Fibroblast of skin of back (primary cell): ENCODE measurements at regions not wholly inside any gene's neighbourhood (a gene's known extent, or its start where the extent isn't known, plus 50 kb on each side); places are given as distances from the start of the nearest gene placed in this dataset.

Experiments
- DNase-seq: peaks from one replicate; pipeline ENCODE4 v3.0.0-alpha.2; 2013

GRCh38 chr12:77401064-77401769 is 335.8 kb upstream of the E2F7 start:
- no peak for DNase-seq

GRCh38 chr12:77392467-77393088 is 327.2 kb upstream of the E2F7 start:
- no peak for DNase-seq

DNA sequence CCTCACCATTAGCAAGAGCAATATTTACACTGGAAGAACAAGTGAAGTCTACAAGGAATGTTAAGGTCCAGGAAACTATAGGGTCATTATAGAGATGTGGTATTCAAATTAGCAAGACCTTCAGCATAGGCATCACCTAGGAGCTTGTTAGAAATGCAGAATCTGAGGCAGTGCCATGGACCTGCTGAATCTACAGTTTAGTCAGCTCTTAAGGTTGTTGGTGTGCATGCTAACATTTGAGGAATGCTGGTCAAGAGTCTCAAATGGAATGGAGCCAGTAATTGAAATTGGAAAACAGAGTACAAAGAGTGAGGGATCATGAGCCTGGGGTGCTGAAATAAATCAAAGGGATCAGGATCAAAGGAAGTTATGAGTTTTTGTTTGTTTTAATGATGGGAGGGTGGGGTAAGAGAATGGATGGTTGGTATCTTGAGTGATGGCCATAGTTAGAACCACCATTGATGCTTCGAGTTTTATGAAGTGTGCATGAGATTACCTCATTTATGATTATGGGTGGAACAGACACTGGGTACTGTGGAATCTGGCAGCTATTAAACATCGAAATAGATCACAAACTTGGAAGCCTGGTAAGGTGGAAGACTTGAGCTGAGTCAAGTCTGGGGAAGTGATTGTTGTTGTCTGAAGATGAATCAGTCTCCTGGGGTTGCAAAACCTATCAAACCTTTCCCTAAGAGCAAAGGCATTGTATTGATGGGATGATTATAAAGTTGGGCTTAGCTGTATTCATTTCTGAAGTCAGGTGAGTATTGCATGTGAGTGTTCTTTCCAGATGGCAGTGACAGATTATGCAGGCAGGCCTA is 323.3 kb upstream of the E2F7 start:
- no peak for DNase-seq

DNA sequence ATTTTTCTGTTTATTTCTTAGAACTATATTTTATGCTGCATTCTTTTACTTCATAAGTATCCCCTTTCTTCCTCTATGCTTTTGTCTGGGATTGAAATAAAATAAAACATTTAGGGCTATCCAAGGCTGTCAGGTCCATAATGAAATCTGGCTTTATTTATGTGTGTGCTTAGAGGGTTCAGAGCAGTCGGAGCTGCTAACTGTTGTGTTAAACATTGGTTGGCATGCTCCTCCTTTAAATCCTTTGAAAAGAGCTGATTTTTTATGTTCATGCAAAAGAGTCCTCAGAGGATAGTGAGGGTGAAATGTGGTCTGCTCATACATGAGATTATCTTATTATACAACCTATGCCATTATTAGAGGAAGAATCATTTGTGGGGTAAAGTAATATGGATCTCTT is 322.3 kb upstream of the E2F7 start:
- no peak for DNase-seq

DNA sequence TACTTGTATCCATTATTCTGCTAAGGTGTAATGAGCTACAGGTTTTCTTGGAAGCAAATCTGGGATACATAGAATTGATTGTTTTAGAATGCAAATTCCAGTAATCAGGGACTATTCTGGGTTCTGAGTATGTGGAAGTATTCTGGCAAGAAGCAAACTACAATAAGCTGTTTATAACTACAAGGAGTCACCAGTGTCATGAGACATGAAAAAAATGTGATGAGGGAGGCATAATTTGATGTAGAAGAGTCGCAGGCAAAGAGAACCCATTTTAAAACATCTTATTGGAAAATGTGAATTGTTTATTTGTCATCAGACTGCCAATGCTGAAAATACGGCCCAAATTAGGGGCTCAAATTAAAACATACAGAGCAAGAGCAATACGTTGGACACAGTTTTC is 321.8 kb upstream of the E2F7 start:
- no peak for DNase-seq

GRCh38 chr12:77384941-77385340 is 319.6 kb upstream of the E2F7 start:
- DNase-seq: peak; percentile 17

DNA sequence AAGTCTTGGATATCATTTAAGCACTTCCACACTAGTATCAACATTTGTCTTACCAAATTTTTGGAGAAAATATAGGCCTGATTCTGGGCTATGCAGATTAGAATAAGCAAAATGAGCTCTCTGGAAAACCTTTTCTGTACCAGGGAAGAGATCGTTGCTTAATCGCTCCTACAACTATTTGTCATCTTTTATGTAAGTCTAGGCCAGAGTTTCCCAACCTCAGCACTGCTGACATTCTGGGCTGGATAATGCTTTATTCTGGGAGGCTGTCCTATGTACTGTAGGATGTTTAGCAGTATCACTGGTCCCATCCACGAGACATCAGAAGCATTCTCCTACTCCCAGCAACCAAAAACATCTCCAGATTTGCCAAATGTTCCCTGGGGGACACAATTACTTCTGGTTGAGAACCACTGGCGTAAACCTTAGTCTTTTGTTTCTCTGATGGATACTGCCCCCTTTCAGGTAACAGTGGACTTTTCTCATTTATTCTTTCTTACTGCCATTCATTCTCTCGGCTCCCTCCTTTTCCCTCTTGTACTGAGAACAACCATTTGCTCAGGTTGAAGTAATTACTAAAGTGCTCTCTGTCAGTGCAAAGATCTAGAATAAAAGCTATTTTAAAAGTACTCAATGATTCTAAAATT is 316.9 kb upstream of the E2F7 start:
- no peak for DNase-seq

GRCh38 chr12:77377622-77378021 is 312.3 kb upstream of the E2F7 start:
- no peak for DNase-seq

DNA sequence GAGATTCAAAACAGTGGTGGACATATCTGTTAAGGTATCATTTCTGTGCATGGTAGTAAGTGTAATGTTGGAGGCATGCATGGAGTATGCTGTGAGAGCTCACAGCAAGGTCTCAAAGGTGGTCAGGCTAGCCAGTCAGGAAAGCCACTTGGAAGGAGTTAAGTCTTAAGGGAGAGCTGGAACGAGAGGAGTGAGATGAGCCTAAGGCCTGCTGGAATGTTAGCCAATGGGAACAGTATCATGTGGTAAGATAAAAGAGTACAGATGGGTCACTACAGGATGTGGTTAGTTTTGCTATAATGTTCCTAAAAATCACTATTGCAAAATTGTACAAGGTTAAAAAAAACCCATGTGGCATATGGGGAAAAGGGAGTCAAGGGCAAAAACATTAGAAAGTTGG is 311.7 kb upstream of the E2F7 start:
- DNase-seq: peak; percentile 53

DNA sequence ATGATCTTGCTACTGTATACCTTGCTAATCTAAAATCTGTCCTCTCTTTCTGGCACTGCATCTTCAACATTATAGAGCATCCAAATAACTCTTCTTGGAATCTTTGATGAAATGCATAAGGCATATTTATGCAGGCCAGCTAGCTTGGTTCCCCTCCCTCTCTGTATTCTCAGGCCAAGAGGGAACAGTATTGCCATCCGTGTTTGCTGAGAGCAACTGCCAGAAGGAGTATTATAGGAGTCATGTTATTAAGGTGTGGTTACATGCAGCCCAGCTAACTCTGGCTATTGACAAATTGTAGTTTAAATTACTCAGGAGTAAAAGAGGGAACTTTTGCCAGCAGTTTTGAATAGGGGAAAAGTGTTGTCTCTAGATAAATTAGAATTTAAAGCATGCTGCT is 309.3 kb upstream of the E2F7 start:
- DNase-seq: no peak

GRCh38 chr12:77372494-77372893 is 307.1 kb upstream of the E2F7 start:
- no peak for DNase-seq

DNA sequence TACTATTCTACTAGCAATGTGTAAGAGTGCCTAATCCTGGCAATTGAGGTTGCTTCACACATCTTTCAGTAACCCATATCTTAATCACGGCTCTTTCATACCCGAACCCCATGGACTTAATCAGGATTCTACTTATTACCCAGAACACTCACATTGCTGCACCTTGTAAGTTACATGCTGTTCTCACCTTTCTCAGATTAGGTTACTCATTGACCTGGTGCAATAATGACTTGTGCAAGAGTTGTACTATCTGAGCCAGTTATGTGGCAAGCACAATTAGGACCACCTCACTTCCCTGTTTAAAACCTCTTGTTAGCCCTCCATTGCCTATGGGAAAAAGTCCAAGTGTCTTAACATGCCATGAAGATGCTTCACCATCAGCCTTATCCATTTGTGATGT is 306.7 kb upstream of the E2F7 start:
- DNase-seq: no peak

- DNase-seq: no peak
Measured at GRCh38 chr12:77368379-77368778, 303.0 kb upstream of the E2F7 start.

- DNase-seq: no peak
Measured at GRCh38 chr12:77366616-77367015, 301.2 kb upstream of the E2F7 start.

DNA sequence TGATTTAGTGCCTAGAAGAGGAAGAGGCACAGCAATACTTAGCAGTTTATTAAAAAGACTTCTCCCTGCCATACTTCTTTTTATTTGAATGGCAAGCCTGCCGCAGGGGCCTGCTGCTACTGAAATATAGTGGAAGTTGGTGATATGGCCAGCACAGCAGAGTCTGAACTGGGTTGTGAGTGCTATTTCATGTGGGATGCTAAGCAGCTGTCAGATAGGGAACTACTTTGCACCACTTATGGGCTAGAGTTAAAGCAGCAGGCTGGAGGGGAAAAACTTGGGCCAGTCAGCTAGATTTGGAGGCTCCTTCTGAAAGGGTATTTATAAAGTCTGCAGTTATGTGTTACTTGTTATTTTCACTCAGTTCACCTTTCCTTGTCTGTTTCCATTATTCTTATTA is 299.0 kb upstream of the E2F7 start:
- no peak for DNase-seq

DNA sequence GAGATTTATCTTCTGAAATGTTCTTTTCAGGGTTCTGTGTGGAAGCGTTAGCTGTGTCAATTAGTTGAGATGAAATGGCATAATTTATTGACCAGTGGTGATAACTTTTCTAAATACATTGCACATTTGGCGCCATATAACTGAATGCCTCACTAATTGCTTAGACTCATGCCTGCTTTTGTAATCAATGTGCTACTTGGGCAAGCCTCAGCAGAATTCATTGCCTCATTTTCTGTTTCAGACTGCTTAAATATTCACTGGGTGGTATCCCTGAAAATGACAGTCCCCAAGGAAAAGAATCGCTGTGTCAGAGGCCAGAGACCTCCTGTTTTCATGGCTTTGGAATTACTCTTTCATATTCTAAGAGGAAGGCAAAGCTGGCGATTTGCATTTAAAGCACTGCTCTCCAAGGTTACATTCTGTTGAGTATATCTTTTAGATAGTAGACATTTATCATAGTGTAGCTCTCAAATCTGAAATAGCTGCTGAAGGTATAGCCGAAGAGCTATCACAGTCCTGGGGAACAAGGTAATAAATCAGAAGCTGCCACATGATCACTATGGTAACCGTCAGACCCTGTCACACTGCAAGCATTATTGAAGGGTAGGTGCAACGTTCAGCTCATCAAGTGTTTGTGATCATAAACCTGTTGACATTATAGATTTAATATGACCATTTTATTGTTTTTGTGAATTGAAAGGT is 297.3 kb upstream of the E2F7 start:
- no peak for DNase-seq

- no peak for DNase-seq
Measured at GRCh38 chr12:77357655-77358054, 292.3 kb upstream of the E2F7 start.

- DNase-seq: peak; percentile 56
Measured at GRCh38 chr12:77354766-77355362, 289.5 kb upstream of the E2F7 start.

- peak; percentile 51 for DNase-seq
Measured at GRCh38 chr12:77352946-77353345, 287.6 kb upstream of the E2F7 start.

DNA sequence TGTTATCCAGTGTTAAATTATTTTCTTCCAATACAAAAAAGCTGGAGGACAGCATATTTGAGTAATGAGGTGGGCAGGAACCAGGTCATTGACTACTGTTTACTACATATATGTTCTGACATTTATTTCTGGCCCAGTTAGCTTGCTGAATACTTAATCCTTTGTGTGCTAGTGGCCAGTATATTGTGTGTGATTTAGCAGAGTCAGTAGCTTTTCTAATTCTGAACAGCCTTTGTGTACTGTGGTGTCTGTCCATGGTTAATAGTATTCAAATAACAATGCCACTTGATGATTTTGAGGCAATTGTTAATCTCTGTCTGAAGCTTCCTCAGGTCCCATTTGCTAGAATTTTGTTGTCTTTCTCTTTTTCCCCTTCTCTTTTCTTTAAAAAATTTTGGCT is 286.5 kb upstream of the E2F7 start:
- DNase-seq: no peak

DNA sequence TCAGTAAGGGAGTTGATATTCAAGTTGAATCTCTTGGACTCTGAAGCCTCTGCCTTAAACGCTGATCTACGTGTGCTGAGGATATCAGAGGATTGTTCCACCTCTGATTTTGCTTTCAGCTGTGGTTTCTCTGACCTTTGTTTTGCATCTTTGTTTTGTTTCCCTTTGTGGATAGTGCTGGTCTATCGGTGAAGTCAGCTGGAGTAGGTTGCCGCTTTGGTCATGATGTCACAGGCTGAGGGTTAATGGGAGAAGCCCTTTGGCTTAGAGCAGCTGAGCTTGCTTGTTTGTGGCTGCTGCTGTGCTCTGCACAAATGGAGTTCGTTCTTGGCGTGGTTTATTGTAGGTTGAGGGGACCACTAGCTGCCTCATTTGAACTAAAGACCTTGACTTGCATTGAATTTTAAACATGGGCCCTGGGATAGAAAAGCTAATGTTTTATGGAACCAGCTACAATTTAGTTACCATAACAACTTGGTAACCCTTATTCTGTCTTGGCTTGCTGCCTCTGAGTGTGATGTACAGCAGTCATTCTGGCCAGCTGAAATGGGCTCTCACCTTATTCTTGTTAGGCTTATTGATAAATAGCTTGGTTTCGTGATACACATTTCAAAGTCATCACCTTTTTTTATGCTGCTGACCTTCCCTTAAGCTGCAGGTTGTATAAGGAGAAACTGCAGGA is 284.5 kb upstream of the E2F7 start:
- DNase-seq: no peak

DNA sequence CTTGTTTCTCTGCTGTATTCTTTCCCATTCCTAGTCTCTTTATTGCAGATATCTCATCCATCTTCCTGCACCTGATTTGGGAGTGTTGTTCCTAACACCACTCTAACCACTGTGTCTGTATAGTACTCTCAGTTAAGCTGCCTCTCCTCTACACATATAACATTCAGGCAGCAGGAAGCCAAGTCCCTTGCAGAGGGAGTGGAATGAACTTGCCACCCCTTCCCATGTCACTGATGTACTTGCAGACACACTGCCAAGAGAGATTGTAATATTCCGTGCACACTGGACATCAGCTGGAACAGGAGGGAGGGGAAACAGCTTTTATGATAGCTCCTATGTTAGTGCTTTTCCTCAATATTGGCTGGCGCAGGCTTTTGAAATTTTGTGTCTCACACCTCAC is 281.6 kb upstream of the E2F7 start:
- no peak for DNase-seq
